ENCODE measurements at regions not wholly inside any gene's neighbourhood (a gene's known extent, or its start where the extent isn't known, plus 50 kb on each side); places are given as distances from the start of the nearest gene placed in this dataset.

DNA sequence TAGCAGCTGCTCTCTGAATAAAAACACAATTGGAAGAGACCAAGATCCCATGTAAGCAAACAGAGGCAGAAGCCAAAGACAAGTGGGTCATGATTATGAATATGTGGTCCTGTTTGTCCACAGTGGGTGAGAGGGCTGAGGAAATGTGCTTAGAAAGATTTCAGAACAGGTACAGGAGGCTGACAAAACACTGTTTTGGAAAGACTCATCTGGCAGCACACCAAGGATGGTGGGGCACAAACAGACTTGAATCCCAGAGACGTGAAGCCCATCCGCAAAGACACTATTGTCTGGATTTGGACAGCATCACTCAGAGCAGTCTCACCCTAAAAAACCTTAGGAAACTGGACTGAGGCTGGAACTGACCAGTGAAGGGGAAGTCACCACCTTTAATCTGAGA lies 85.0 kb downstream of the ADRB2 start:
- TF ChIP-seq CTCF (conservative IDR thresholded peaks at IDR 0.05; ENCODE audit: low read depth, low read length), result no peak
- no peak for TF ChIP-seq CEBPB (IDR thresholded peaks at IDR 0.05; ENCODE audit: low read depth, low read length)
- no peak for TF ChIP-seq MXI1 (IDR thresholded peaks at IDR 0.05; ENCODE audit: borderline replicate concordance, low read depth, low read length)
- no peak for TF ChIP-seq POLR2A (IDR thresholded peaks at IDR 0.05; ENCODE audit: low read depth, low read length)
- TF ChIP-seq NFE2L2 (IDR thresholded peaks at IDR 0.05; ENCODE audit: low read depth, low read length), result no peak
- TF ChIP-seq MAZ (IDR thresholded peaks at IDR 0.05; ENCODE audit: borderline replicate concordance, low read depth, low read length), result no peak
- no peak for TF ChIP-seq USF2 (IDR thresholded peaks at IDR 0.05; ENCODE audit: low read depth, low read length)
- no peak for TF ChIP-seq FOS (IDR thresholded peaks at IDR 0.05; ENCODE audit: low read depth, low read length)
- no peak for TF ChIP-seq RCOR1 (IDR thresholded peaks at IDR 0.05; ENCODE audit: insufficient replicate concordance, low read length)
- no peak for TF ChIP-seq ELK1 (IDR thresholded peaks at IDR 0.05; ENCODE audit: borderline replicate concordance, low read depth, low read length)

Measured in IMR-90 (cell line).